ENCODE measurements at regions not wholly inside any gene's neighbourhood (a gene's known extent, or its start where the extent isn't known, plus 50 kb on each side); places are given as distances from the start of the nearest gene placed in this dataset.
A peak's percentile ranks its signal among the peaks of the same experiment; 100 is the strongest.

DNA sequence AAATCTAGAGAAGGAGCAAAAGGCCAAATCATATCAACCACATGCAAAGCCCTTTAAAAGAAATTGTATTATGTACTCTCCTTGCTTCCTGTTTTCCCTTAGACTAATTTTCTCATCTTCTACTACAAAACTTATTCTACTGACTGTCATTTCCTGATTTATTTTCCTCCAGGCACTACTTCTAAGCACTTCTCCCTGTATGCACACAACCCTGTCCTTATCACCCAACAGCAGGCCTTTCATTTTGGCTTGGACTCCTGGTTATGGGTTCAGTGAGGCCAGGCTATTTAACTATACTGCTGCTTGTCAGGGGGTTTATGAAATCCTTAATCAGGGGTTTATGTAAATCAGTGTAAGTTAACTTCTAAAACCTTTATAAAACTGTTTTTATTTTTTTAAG is 205.1 kb upstream of the FAM98A start:
- no peak for DNase-seq

GRCh38 chr2:33796511-33796910 is 197.4 kb upstream of the FAM98A start:
- no peak for DNase-seq

- DNase-seq = peak; percentile 2
Observed at GRCh38 chr2:33791625-33792024, 192.5 kb upstream of the FAM98A start.

- DNase-seq = no peak
Observed at GRCh38 chr2:33788044-33788443, 188.9 kb upstream of the FAM98A start.

- DNase-seq = no peak
Observed at GRCh38 chr2:33786881-33787280, 187.8 kb upstream of the FAM98A start.

GRCh38 chr2:33785201-33786106 is 186.4 kb upstream of the FAM98A start:
- DNase-seq = no peak

DNA sequence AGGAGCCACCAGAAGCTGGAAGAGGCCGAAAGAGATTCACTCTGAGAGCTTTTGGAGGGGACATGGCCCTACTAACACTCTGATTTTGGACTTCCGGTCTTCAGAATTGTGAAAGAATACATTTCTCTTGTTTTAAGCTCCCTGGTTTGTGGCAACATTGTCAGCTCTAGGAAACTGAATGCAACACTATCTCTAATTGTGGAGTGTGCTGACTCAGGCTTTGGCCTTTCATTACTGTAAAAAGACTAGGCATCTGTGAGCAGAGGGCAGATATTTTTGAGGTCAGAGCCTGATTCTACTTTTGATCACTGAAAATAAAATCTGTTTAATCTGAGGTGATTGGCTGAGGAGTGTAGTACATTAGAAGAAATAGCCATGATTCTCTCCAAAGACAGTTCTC is 185.4 kb upstream of the FAM98A start:
- no peak for DNase-seq

DNA sequence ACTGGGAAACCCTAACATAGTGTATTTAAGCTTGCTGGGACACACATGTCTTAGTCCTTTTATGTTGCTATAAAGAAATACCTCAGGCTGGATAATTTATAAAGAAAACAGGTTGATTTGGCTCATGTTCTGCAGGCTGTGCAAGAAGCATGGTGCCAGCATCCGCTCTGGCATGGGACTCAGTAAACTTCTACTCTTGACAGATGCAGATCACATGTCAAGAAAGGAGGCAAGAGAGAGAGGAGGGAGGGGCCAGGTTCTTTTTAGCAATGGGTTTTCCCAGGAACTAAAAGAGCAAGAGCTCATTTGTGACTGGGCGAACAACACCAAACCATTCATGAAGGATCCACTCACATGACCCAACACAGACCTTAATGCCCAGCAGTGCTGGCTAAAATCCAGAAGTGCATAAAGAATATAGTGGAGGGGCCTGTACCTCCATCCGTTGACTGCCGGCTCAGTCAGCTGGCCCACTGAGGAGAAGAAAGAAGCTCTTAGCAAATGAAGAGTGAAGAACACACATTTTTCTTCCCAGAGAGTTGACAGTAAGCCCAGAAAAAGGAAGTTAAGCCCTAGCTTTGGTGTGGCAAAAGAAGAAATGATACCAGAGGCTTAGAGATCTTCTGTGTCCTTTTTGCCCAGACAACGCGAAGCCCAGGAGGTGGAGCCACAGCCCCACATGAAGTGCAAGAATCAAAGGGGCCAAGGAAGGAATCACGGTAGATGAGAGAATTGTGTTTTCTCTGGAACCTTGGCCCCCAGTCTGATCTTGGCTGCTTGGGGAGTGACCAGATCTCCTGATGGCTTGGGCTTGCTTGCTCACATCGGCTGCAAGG is 183.5 kb upstream of the FAM98A start:
- no peak for DNase-seq

GRCh38 chr2:33777786-33778185 is 178.7 kb upstream of the FAM98A start:
- no peak for DNase-seq

- DNase-seq = no peak
Observed at GRCh38 chr2:33775306-33775705, 176.2 kb upstream of the FAM98A start.

GRCh38 chr2:33770023-33770422 is 170.9 kb upstream of the FAM98A start:
- DNase-seq = no peak

DNA sequence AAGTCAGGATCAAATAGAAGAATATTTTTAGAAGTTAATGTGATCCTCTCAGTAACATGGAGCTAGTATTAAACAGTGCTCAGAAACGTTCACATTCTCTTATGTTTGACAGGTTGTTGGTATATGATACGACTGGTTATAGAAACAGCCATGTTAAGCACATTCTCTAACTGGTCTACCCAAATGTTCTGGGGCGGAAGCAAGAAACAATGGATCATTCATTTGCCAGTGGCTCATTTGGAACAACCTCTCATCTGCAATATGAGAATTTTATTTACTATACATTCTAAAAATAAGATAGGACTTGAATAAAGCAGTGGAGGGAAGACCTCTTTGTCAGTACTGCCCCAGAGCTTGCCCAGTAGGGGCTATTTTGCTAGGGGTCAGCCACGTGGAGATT is 167.1 kb upstream of the FAM98A start:
- no peak for DNase-seq

- no peak for DNase-seq
Observed at GRCh38 chr2:33765122-33765521, 166.0 kb upstream of the FAM98A start.

GRCh38 chr2:33764551-33764950 is 165.5 kb upstream of the FAM98A start:
- DNase-seq = no peak

DNA sequence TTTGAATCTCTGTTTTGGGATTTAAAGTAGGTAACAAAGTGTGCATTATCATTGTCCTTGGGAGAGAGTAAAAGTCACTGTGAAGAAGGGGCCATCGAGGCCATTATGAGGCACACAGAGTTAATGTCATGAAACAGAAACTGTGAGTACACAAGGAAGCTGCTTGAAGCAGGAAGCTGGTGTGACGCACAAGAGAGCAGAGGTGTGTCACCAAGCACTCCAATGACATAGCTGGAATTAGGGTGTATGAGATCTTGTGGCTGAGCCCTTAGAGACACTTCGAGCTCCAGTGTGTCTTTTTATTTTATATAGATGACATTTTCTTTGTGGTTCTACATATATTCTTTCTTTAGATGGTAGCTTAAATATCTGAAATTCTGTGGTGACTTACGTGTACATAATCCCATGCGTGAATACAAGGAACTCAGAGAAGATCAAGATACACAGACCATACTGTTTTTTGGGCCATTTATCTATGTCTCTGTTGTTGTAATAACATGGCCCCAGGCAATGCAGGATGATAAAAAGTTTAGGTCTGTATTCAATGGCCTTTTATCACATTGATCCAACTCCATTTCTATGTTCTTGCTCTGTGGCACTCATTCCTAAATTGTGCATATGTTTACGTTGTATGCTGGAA is 164.7 kb upstream of the FAM98A start:
- DNase-seq = no peak

DNA sequence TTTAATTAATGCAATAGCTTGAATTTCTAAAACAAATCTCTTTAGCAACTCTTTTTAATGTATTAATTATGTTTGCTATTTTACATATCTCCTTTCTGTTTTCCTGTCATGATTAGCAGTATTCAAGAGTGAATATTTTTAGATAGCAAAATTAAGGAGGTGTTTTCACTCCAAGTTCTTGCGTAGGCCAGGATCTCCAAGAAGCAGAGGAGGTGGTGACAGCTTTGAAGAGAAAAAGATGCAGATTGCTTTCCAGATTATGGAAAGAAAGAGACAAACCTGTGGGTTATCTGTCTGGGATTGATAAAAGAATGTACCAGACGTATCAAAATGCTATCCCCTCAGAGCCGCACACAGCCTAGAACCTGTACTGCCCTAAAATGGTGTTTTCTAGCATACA is 163.5 kb upstream of the FAM98A start:
- DNase-seq = no peak

DNA sequence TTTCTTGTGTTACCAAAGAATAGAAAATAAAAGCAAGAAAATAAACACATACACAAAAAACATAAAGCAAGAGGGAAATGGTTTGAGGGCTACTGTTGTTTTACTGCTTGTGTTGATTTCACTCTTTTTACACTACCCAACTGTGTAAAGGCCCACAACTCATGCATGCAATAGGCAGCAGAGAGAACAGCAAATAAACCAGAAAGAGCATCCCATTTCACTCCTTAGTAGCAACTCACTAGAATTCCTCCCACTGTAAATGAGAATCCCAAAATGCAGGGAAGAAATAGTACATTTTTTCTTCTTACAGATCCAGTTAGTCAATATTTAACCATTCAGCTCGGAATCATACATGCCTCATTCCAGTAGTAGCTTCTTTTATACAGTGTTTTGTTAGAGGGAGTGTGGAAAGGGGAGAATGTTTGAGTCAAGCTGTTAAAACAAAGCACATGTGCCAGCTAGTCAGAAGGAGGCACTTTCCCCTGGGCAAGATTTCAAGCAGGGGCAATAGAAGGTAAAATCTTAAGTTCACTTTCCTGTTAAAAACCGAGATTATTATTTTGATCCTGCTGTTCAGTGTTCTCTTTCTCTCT is 147.2 kb upstream of the FAM98A start:
- no peak for DNase-seq

DNA sequence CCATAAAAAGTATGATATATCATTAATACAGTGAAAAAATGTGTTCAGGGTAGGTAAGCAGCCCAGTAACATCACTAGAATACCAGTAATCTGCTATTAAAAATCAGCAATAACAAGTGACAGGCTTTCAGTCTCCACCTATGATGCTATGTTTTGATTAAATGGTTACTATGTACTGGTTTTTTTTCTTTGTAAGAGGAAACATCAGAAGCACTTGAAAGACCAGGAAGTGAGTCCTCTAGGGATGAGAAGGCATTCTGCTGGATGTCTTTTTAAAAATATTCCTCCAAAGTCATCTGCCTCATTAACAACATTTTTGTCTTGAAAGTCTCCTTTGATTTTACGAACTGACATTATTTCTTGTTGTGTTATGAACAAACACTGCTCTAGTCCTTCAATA is 136.0 kb upstream of the FAM98A start:
- no peak for DNase-seq

DNA sequence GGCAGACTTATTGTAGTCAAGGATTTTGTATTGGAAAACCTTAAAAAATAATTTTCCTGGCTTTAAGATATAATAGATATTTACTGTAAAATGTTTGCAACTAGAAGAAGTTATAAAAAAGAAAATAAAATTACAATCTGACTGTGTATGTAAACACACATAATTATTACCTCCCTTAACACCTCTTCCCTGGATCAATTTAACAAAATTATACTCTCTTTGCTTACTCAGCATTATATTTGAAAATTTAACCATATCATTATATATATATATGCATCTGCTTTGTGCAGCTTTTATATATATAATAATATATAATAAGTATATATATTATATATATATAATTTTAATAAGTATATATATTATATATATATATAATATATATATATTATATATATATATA is 131.7 kb upstream of the FAM98A start:
- no peak for DNase-seq

GRCh38 chr2:33730193-33730592 is 131.1 kb upstream of the FAM98A start:
- DNase-seq = no peak

DNA sequence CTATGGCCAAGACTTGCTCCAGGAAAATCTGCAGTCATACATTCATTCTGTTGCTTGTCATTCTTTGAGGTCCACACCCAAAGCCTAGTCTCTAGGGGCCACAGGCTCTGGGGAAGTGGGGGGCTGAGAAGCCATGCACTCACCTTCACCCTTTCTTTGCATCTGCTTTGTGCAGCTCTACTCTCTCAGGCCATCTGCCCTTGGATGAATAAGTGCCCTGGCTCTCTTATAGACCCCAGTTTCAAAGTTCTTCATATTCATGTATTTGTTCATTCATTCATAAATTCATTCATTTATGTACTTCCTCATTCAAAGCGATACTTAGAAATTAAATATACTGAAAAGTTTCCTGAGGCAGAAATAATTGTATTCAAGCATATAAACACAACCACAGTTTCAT is 130.3 kb upstream of the FAM98A start:
- DNase-seq = no peak

- no peak for DNase-seq
Observed at GRCh38 chr2:33728106-33728505, 129.0 kb upstream of the FAM98A start.

- DNase-seq = no peak
Observed at GRCh38 chr2:33727361-33728032, 128.4 kb upstream of the FAM98A start.

Measured in NCI-H226 (cell line).